DMS114 treated with DMSO at 0.1 percent for 48 hours (cell line): ENCODE measurements at regions not wholly inside any gene's neighbourhood (a gene's known extent, or its start where the extent isn't known, plus 50 kb on each side); places are given as distances from the start of the nearest gene placed in this dataset.

ENCODE experiments used
- DNase-seq: peaks from one replicate; lab custom pipeline; 2025; ENCODE audit not compliant: unreplicated experiment; lab: John Stamatoyannopoulos, UW

GRCh38 chr6:14742680-14743079 is 503.2 kb upstream of the JARID2 start:
- no peak for DNase-seq

GRCh38 chr6:14743144-14743473 is 502.8 kb upstream of the JARID2 start:
- no peak for DNase-seq

DNA sequence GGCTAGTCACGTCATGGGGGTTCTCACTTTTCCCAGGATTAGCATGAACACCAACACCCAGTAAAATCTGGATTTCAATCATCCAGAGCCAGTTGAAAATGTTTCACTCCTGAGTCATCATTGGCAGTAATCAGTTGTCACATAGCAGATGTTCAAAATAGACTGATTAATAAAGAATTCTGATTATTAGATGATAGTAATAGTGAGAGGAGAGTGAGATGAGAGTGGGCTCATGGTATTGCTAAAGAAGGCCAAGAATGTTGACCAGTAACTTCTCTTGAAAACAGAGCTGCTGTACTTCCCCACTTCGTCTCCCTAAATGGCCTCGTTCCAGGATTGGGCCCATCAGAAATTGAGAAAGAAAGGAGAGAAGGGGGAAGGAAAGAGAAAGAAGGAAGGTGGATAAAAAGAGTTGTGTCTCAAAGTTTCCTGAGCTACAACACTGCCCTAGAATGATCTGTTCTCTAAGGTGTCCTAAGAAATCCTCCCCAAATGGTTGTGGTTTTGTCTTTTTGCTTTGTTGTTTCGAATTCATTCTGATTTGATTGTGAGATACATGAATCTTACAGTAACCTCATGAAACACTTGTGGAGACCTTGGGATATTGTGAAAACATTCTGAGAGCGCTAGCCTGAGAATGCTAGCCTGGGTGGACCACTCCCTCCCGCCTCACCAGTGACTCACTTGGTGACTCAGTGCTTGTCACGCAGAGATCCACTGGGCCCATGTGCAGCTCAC is 502.2 kb upstream of the JARID2 start:
- no peak for DNase-seq

DNA sequence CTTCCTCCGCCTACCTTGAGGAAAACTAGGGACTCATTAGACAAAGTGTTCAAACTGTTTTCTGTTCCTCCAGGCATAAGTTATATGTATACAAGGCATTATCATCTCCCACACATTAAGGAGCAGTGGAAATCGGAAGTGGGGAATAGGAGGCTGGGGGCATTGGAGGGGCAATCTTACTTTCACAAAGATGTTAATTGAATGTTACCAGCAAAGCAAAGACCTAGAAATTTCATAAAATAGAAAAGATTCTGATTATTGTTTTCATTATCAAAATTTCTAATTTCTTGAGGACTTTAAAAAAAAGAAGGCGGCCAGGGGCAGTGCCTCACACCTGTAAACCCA is 501.7 kb upstream of the JARID2 start:
- DNase-seq: no peak

DNA sequence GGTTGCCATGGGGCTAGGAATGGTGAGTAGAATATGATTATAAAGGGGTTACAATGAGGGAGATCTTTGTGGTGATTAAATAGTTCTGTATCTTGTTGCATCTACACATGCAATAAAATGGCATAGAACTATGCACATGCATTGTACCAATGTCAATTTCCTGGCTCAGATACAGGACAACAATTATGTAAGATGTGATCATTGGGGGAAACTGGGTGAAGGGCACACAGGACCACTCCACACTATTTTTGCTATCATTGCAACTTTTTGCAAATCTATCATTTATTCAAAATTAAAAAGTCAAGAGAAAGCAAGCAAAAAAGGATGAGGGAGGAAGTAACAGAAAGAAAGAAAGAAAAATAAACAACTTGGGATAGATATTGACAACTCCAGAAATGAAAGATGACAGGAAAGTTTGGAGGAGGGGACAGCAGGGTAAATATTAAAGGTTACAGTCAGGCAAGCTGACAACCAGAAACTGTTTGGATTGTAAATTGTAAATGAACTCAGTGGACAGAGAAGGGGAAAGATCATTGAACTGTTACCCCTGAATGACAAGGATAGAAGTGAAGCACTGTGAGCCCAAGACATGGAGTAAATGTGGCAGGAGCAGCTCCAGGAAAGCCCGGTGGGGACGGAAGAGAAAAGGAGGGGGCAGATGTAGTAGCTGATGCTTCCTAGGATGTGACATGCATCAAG is 499.6 kb upstream of the JARID2 start:
- no peak for DNase-seq

GRCh38 chr6:14747881-14748520 is 497.9 kb upstream of the JARID2 start:
- DNase-seq: no peak

- DNase-seq: no peak
Measured at GRCh38 chr6:14748679-14749078, 497.2 kb upstream of the JARID2 start.

DNA sequence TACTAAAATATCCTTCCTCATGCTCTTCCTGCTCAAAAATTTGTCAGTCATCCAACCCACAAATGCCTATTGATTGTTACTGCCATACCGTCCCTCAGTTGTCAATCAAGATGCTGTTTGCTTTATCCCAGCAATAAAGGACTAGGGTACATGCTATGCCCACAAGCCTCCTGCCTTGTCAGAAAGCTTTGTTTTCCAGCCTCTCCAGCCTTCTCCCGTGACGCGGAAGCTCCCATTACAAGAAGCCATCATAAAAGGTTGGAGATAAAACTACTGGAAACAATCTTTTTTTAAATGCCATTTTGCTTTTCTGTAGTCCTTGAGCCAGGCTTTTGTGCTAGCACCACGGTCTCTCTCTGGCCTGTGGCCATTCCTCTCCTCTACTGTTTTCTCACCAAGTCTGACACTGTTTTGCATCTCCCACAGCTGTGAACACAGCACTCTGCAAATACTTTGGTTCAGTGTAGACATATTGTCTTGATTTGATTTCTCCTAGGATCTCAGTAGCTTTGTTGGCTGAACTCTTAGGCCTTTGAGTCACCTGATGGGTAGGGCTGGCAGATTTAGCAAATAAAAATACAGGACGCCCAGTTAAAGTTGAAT is 495.7 kb upstream of the JARID2 start:
- no peak for DNase-seq

GRCh38 chr6:14751645-14752175 is 494.2 kb upstream of the JARID2 start:
- DNase-seq: no peak

- DNase-seq: no peak
Measured at GRCh38 chr6:14754751-14755513, 490.9 kb upstream of the JARID2 start.

DNA sequence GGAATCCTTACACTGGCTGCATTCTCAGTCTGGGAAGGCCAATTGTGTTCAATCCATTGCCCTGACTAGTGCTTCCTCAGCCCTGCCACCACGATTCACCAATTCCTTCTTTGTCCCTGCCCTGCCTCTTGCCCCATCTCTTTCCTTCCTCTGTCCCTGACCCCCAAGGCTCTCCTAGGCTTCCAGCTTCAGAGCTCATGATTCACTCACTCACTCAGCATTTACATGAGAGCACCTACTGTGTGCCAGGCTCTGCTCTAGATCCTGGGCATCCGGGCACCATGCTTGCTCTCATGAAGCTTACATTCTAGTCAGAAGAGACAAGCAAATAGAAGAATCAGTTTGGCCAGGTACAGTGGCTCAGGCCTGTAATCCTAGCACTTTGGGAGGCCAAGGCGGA is 489.5 kb upstream of the JARID2 start:
- no peak for DNase-seq

- DNase-seq: no peak
Measured at GRCh38 chr6:14757014-14757413, 488.9 kb upstream of the JARID2 start.

DNA sequence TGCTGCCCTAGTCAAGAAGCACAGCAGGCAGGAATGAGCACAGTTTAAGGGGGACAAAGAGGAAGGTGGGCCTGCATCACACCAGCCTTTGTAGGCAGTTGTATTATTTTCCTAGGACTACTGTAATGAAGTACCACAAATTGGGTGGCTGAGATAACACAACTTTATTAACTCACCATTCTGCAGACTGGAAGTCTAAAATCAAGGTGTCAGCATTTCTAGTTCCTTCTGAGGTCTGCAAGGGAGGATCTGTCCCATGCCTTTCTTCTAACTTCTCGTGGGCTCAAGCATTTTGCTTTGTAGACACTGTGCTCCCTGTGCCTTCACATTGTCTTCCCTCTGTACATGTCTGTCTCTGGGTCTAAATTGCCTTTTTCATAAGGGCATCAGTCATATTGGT is 488.5 kb upstream of the JARID2 start:
- no peak for DNase-seq

DNA sequence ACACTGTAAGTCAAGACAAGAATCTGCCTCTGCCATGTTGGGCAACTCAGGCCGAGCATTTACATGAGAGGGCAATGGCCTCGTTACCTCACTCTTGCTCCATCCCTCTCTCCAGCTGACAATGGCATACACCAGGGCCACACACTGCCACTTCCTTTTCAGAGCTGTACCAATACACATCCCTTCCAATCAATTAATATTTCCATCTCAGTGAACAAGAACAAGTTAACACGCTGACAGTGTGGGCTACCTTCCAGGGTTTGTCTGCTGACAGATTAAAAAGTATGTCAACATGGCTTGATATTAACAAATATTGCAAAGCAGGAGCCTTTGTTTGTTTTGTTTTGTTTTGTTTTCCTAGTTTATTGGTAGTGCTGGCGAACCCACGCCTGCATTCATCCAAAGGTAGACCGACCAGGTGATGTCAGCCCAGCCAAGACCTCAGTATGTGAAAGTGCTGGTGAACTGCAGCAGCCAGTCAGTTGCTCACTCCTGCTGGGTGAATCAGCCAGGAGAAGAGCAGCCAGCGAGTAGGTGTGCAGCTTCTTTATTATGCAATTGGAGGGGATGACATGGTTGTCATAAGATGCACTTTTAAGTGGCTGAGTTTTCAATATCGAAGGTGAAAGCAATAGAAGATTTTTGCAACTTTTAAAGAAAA is 487.3 kb upstream of the JARID2 start:
- DNase-seq: no peak

- no peak for DNase-seq
Measured at GRCh38 chr6:14759976-14760672, 485.7 kb upstream of the JARID2 start.

DNA sequence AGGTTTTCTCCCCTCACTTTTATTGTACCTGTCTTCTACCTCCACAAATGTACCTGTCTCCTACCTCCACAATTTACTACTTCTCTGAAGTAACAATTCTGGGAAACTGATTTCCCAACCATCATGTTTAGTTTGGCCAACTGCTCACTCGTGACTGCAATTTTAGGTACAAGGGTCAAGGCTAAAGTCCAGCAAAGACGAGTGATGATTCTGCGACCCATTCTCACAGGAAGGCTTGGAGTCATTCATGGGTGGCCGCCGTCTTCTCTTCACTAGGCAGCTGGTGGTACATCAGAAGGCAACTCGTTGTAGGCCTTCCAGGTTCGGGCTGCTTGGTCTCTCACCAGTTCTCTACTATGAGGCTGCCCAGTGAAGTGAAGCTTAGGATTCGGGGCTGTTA is 483.8 kb upstream of the JARID2 start:
- no peak for DNase-seq

GRCh38 chr6:14763139-14763538 is 482.7 kb upstream of the JARID2 start:
- no peak for DNase-seq

GRCh38 chr6:14763616-14764015 is 482.3 kb upstream of the JARID2 start:
- DNase-seq: no peak

- DNase-seq: no peak
Measured at GRCh38 chr6:14765106-14765505, 480.8 kb upstream of the JARID2 start.
